IMR-90 (cell line): ENCODE measurements at regions not wholly inside any gene's neighbourhood (a gene's known extent, or its start where the extent isn't known, plus 50 kb on each side); places are given as distances from the start of the nearest gene placed in this dataset.

ENCODE experiments used
- ATAC-seq: fragments of 200-7000 bp; cut with Tn5 transposase; 2 replicates; pipeline ENCODE4 v1.9.1; 2020; ENCODE audit warnings: low read depth, mild to moderate bottlenecking, moderate library complexity
- BruUV-seq: library from RNA; stranded (reverse); fragments of 400-500 nt; replicated peaks from 2 replicates; lab custom pipeline; 2021; lab: Mats Ljungman, UMichigan
- CTCF ChIA-PET: fragments of 300-600 bp; formaldehyde crosslinking; extraction: SDS; loops from one replicate; lab custom pipeline; 2021; ENCODE audit warnings: antibody characterized with exemption; lab: Yijun Ruan, JAX
- POLR2A ChIA-PET: fragments of 300-600 bp; sonication (Branson Sonifier 250); formaldehyde crosslinking; loops from one replicate; lab custom pipeline; 2022; ENCODE audit warnings: antibody characterized with exemption; ENCODE audit not compliant: unreplicated experiment; lab: Charles Lee
- DNase-seq: peaks from one replicate; pipeline ENCODE4 v3.0.0; 2013
- H2AFZ ChIP-seq: replicated peaks from 2 replicates; pipeline ENCODE3; 2013; ENCODE audit warnings: low read length, mild to moderate bottlenecking; ENCODE audit not compliant: poor library complexity
- H2AK5ac ChIP-seq: 2 replicates; pipeline ENCODE4 v1.6.1; 2013; ENCODE audit warnings: low read depth, low read length, inconsistent platforms
- H2AK9ac ChIP-seq: replicated peaks from 2 replicates; pipeline ENCODE3; 2013; ENCODE audit warnings: mild to moderate bottlenecking, low read depth, low read length, moderate library complexity; ENCODE audit not compliant: poor library complexity
- H2BK120ac ChIP-seq: 2 replicates; pipeline ENCODE4 v1.6.1; 2013; ENCODE audit warnings: low read depth, low read length, inconsistent platforms
- H2BK15ac ChIP-seq: 3 replicates; pipeline ENCODE4 v1.6.1; 2013; ENCODE audit warnings: low read depth, low read length, inconsistent platforms
- H2BK20ac ChIP-seq: 2 replicates; pipeline ENCODE4 v1.6.1; 2013; ENCODE audit warnings: low read depth, mild to moderate bottlenecking, inconsistent platforms, low read length, moderate library complexity
- H2BK5ac ChIP-seq: 2 replicates; pipeline ENCODE4 v1.6.1; 2013; ENCODE audit warnings: mild to moderate bottlenecking, low read depth, low read length, inconsistent platforms; ENCODE audit not compliant: poor library complexity, severe bottlenecking
- H3K14ac ChIP-seq: replicated peaks from 2 replicates; pipeline ENCODE4 v1.6.1; 2013; ENCODE audit warnings: low read depth, low read length, inconsistent platforms
- H3K18ac ChIP-seq: 2 replicates; pipeline ENCODE4 v1.6.1; 2013; ENCODE audit warnings: low read depth, low read length, control low read depth
- H3K23ac ChIP-seq: 2 replicates; pipeline ENCODE4 v1.6.1; 2013; ENCODE audit warnings: low read depth, low read length, inconsistent platforms
- H3K27ac ChIP-seq: 2 replicates; pipeline ENCODE4 v1.5.1; 2013; ENCODE audit warnings: mild to moderate bottlenecking, control low read depth, low read length; ENCODE audit not compliant: insufficient read depth
- H3K27me3 ChIP-seq: 2 replicates; pipeline ENCODE4 v1.6.1; 2013; ENCODE audit warnings: low read length; ENCODE audit not compliant: control insufficient read depth, insufficient read depth
- H3K36me3 ChIP-seq: 2 replicates; pipeline ENCODE4 v1.6.1; 2013; ENCODE audit warnings: low read length, mixed read lengths; ENCODE audit not compliant: control insufficient read depth, insufficient read depth
- H3K4ac ChIP-seq: 2 replicates; pipeline ENCODE4 v1.6.1; 2013; ENCODE audit warnings: low read depth, low read length, inconsistent platforms
- H3K4me1 ChIP-seq: 2 replicates; pipeline ENCODE4 v1.6.1; 2013; ENCODE audit warnings: low read length, mixed read lengths; ENCODE audit not compliant: control insufficient read depth, insufficient read depth
- H3K4me2 ChIP-seq: 2 replicates; pipeline ENCODE4 v1.6.1; 2013; ENCODE audit warnings: low read depth, mild to moderate bottlenecking, control low read depth, low read length, moderate library complexity
- H3K4me3 ChIP-seq: 2 replicates; pipeline ENCODE4 v1.5.1; 2013; ENCODE audit warnings: low read depth, mild to moderate bottlenecking, control low read depth, low read length, moderate library complexity; ENCODE audit not compliant: insufficient read depth
- H3K56ac ChIP-seq: 2 replicates; pipeline ENCODE4 v1.6.1; 2013; ENCODE audit warnings: low read length, inconsistent platforms; ENCODE audit not compliant: insufficient read depth; ENCODE audit errors: extremely low read depth
- H3K79me1 ChIP-seq, 2 experiments: 2 replicates each; pipeline ENCODE4 v1.6.1; 2013; ENCODE audit warnings: low read length in 2 of 2, inconsistent platforms in 1 of 2, low read depth in 1 of 2
- H3K9ac ChIP-seq: 2 replicates; pipeline ENCODE4 v1.6.1; 2013; ENCODE audit warnings: low read depth, low read length, control low read depth
- H3K9me1 ChIP-seq: 2 replicates; pipeline ENCODE4 v1.6.1; 2013; ENCODE audit warnings: low read length, inconsistent platforms; ENCODE audit not compliant: insufficient read depth
- H3K9me3 ChIP-seq: 2 replicates; pipeline ENCODE4 v1.6.1; 2013; ENCODE audit warnings: low read length; ENCODE audit not compliant: control insufficient read depth, insufficient read depth
- H4K20me1 ChIP-seq: 2 replicates; pipeline ENCODE4 v1.6.1; 2013; ENCODE audit warnings: low read length, inconsistent platforms; ENCODE audit not compliant: insufficient read depth
- H4K5ac ChIP-seq: 2 replicates; pipeline ENCODE4 v1.6.1; 2013; ENCODE audit warnings: mild to moderate bottlenecking, low read depth, low read length, control low read depth
- H4K8ac ChIP-seq, 2 experiments: 2 replicates each; pipeline ENCODE4 v1.6.1; 2013; ENCODE audit warnings: low read depth in 2 of 2, low read length in 2 of 2, control low read depth in 1 of 2, inconsistent platforms in 1 of 2
- H4K91ac ChIP-seq: 2 replicates; pipeline ENCODE4 v1.6.1; 2013; ENCODE audit warnings: low read depth, low read length, inconsistent platforms; ENCODE audit not compliant: insufficient read depth
- CEBPB ChIP-seq: IDR thresholded peaks from 2 replicates; pipeline ENCODE4 v1.6.1; 2012; ENCODE audit warnings: low read depth, low read length, improper control_type of control experiment
- CHD1 ChIP-seq: IDR thresholded peaks from 2 replicates; pipeline ENCODE4 v1.6.1; 2012; ENCODE audit warnings: low read depth, low read length, improper control_type of control experiment
- MAFK ChIP-seq: IDR thresholded peaks from 2 replicates; pipeline ENCODE4 v1.6.1; 2012; ENCODE audit warnings: low read depth, low read length, improper control_type of control experiment
- MAZ ChIP-seq: IDR thresholded peaks from 2 replicates; pipeline ENCODE4 v1.6.1; 2012; ENCODE audit warnings: low read depth, mild to moderate bottlenecking, low read length, improper control_type of control experiment, moderate library complexity, borderline replicate concordance
- NFE2L2 ChIP-seq: fragments of 150-350 bp; IDR thresholded peaks from 2 replicates; pipeline ENCODE4 v1.6.1; 2016; ENCODE audit warnings: low read depth, mild to moderate bottlenecking, low read length
- POLR2A ChIP-seq: IDR thresholded peaks from 2 replicates; pipeline ENCODE4 v1.6.1; 2012; ENCODE audit warnings: mild to moderate bottlenecking, low read depth, low read length
- RAD21 ChIP-seq: IDR thresholded peaks from 2 replicates; pipeline ENCODE4 v1.6.1; 2012; ENCODE audit warnings: low read length, improper control_type of control experiment
- RCOR1 ChIP-seq: IDR thresholded peaks from 2 replicates; pipeline ENCODE4 v1.6.1; 2012; ENCODE audit warnings: mild to moderate bottlenecking, low read length, improper control_type of control experiment; ENCODE audit not compliant: insufficient replicate concordance
- SMC3 ChIP-seq: fragments of 150-350 bp; IDR thresholded peaks from 2 replicates; pipeline ENCODE4 v1.6.1; 2016; ENCODE audit warnings: low read depth, mild to moderate bottlenecking, antibody characterized with exemption, low read length, moderate library complexity
- USF2 ChIP-seq: fragments of 150-350 bp; IDR thresholded peaks from 2 replicates; pipeline ENCODE4 v1.6.1; 2017; ENCODE audit warnings: mild to moderate bottlenecking, antibody characterized with exemption, low read length, low read depth
- WGBS, 2 experiments: methylation state at CpG; one replicate each; pipeline versions ENCODE4 v1.1.5 to v1.1.7; 2013; ENCODE audit warnings: missing lambda C conversion rate in 2 of 2; ENCODE audit not compliant: insufficient read length in 1 of 2; ENCODE audit errors: extremely low coverage in 2 of 2; 5-methylcytosine and 5-hydroxymethylcytosine counted together
- dilution Hi-C: fragments of 300-500 bp; cut with HindIII; formaldehyde crosslinking; loops from one replicate; pipeline ENCODE4 v1.14.3; 2018; ENCODE audit warnings: low sequenced_read_pairs; ENCODE audit not compliant: unreplicated experiment
- in situ Hi-C: fragments of 300-500 bp; cut with MboI; formaldehyde crosslinking; loops from 3 replicates; pipeline ENCODE4 v1.14.3; 2019; ENCODE audit warnings: low sequenced_read_pairs, inconsistent platforms, mixed read lengths
- intact Hi-C: fragments of 100-400 bp; cut with micrococcal nuclease; formaldehyde crosslinking; loops from 2 replicates; pipeline ENCODE4 v1.10.0; 2022

GRCh38 chr3:94787066-94787465 is 724.2 kb downstream of the NSUN3 start:
- H4K91ac ChIP-seq = no peak overlapping the region
- no peak overlapping the region for H3K4me3 ChIP-seq
- ChIA-PET CTCF (no interaction called here), POLR2A (no interaction called here)
- no CpG with 5 or more reads among the region's 5 CpGs for WGBS, 2 experiments
- H3K27me3 ChIP-seq = no peaks in the 10 kb centered on the region
- intact Hi-C loops (no loop called here), dilution Hi-C loops (no loop called here), in situ Hi-C loops (no loop called here)
- H4K20me1 ChIP-seq = no peaks in the 10 kb centered on the region
- no peak overlapping the region for H2BK5ac ChIP-seq
- H2BK15ac ChIP-seq = no peak overlapping the region
- no peak overlapping the region for H3K23ac ChIP-seq
- ATAC-seq (no peak), DNase-seq (no peak)
- BruUV-seq = no TSS peak
- no peak overlapping the region for H4K5ac ChIP-seq
- no peaks in the 10 kb centered on the region for H3K79me1 ChIP-seq
- TF ChIP-seq NFE2L2 (no peak), RAD21 (no peak), POLR2A (no peak), SMC3 (no peak), CHD1 (no peak), RCOR1 (no peak), MAZ (no peak), USF2 (no peak), MAFK (no peak), CEBPB (no peak)
- H3K9me1 ChIP-seq = no peaks in the 10 kb centered on the region
- H2BK120ac ChIP-seq = no peak overlapping the region
- H3K18ac ChIP-seq = no peak overlapping the region
- no peak overlapping the region for H3K27ac ChIP-seq
- no peak overlapping the region for H3K9ac ChIP-seq
- H2AK5ac ChIP-seq = no peak overlapping the region
- H2AK9ac ChIP-seq = no peak overlapping the region
- H3K4me1 ChIP-seq = no peaks in the 10 kb centered on the region
- no peak overlapping the region for H2AFZ ChIP-seq
- no peak overlapping the region for H3K56ac ChIP-seq
- H4K8ac ChIP-seq = no peak overlapping the region
- no peak overlapping the region for H2BK20ac ChIP-seq
- no peaks in the 10 kb centered on the region for H3K36me3 ChIP-seq
- H3K4me2 ChIP-seq = no peak overlapping the region
- no peaks in the 10 kb centered on the region for H3K9me3 ChIP-seq
- no peak overlapping the region for H3K14ac ChIP-seq
- no peak overlapping the region for H3K4ac ChIP-seq
